Fibroblast of villous mesenchyme (primary cell): ENCODE measurements at regions not wholly inside any gene's neighbourhood (a gene's known extent, or its start where the extent isn't known, plus 50 kb on each side); places are given as distances from the start of the nearest gene placed in this dataset.

Experiments
- DNase-seq: peaks from one replicate; pipeline ENCODE4 v3.0.0-alpha.2; 2010; ENCODE audit warnings: low read depth
- H3K4me3 ChIP-seq: 2 replicates; pipeline ENCODE4 v1.5.1; 2011; ENCODE audit warnings: low read depth, mild to moderate bottlenecking, low read length
- TF ChIP-seq, protein P1 (sequence below): IDR thresholded peaks from 2 replicates; pipeline ENCODE4 v1.5.1; 2012; ENCODE audit warnings: low read depth, mild to moderate bottlenecking, low read length; ENCODE audit not compliant: insufficient read depth

DNA sequence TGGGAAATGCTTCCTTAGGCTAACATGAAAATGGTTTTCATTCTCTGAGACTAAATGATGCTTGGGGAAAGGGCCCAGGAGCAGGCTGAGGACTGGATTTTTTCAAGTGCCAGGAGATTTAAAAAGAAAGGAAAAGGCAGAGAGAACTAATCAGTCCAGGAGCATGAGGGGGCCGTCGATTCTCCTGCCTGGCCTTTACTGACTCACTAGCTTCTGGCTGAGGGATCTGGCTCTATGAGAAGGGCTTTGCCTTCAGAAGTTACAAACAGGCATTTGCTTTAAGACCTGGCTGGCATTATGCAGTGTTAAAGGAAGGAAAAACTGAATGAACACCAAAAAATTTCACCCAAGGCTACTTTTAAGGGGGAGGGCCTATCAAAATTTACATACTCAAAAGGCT, 359.2 kb downstream of the PBX1 start:
- H3K4me3 ChIP-seq: no peak overlapping the region
- no peak for DNase-seq
- TF ChIP-seq, protein P1, sequence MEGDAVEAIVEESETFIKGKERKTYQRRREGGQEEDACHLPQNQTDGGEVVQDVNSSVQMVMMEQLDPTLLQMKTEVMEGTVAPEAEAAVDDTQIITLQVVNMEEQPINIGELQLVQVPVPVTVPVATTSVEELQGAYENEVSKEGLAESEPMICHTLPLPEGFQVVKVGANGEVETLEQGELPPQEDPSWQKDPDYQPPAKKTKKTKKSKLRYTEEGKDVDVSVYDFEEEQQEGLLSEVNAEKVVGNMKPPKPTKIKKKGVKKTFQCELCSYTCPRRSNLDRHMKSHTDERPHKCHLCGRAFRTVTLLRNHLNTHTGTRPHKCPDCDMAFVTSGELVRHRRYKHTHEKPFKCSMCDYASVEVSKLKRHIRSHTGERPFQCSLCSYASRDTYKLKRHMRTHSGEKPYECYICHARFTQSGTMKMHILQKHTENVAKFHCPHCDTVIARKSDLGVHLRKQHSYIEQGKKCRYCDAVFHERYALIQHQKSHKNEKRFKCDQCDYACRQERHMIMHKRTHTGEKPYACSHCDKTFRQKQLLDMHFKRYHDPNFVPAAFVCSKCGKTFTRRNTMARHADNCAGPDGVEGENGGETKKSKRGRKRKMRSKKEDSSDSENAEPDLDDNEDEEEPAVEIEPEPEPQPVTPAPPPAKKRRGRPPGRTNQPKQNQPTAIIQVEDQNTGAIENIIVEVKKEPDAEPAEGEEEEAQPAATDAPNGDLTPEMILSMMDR: no peak

DNA sequence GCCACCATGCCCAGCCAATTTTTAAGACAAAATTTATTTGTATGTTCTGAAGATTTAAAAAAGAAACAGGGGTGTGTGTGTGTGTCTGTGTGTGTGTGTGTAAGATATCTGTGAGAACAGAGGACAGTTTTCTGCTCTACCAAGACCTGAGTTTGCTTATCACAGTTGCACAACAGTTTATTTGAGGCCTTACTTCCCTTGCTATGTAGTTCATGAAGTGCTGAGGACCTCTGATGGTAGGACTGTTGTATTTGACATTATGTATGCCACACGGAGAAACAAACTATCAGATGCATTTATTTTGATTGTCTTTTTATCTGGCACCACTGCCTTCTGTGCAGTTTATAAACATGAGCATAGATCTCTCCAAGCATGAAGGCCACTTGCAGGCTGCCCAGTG, 355.2 kb downstream of the PBX1 start:
- TF ChIP-seq, protein P1: peak; percentile 60
- DNase-seq: peak; percentile 77
- no peak overlapping the region for H3K4me3 ChIP-seq

DNA sequence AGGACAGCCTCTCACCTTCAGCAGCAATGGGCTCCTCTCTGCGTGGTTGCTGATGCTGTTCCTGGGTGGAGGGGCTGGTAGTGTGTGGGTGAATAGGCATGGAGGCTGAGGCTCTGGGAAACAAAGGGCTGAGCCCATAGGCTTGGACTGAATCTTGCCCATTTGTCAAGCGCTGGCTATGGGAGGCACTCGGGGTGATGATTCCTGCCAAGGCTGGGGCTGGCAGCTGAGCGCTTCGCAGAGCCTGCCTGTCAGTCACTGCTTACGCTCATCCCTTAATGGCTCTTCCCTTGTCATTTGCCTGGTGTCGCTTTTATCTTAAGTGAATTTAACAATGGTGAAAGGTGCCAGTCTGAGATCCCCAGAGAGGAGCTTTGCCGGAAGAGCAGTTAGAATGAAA, 353.3 kb downstream of the PBX1 start:
- H3K4me3 ChIP-seq: no peak overlapping the region
- TF ChIP-seq, protein P1: no peak
- no peak for DNase-seq

DNA sequence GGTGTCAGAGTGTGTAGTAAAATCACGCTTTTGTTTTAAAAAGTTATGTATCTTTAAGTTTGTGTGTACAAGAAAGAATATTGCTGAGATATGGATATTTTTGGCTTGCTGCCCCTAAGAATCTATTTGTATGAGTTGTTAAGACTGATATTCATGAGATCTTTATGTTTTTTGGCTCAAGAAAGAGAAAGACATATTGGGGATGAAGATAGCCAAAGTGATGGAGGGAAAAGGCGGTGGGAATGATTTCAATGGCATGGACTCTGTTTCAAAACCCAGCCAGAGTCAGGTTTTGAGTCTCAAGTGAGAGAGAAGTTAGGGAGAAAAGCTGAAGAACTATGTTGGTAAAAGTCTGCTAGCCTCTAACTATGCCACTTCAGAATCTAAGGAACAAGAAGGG, 351.7 kb downstream of the PBX1 start:
- H3K4me3 ChIP-seq: no peak overlapping the region
- TF ChIP-seq, protein P1: no peak
- no peak for DNase-seq

DNA sequence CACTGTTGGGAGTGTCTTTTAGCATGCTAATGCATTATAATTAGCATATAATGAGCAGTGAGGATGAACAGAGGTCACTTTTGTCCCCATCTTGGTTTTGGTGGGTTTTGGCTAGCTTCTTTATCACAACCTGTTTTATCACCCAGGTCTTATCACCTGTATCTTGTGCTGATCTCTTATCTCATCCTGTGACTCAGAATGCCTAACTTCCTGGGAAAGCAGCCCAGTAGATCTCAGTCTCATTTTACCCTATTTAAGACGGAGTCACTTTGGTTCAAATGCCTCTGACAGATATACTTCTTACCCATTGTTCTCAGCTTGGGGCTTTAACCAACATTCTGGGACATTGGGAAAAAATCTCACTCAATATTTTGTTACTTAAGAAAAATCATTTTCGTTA, 348.7 kb downstream of the PBX1 start:
- TF ChIP-seq, protein P1: no peak
- H3K4me3 ChIP-seq: no peak overlapping the region
- no peak for DNase-seq

DNA sequence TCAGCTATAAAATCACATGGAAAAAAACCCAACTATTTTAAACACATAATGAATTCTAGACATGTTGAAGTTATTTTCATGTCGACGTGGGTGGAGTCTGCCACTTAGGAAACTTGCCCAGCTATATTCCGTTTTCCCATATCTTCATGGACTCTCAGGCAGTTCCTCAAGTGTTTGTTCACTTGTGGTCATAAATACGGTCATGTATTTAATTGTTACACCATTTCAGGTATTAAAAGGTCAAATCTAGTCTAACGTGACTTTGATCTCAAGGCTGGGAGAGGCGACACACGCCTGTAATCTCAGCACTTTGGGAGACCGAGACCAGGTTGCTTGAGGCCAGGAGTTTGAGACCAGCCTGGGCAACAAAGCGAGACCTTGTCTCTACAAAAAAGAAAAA, 346.9 kb downstream of the PBX1 start:
- DNase-seq: no peak
- H3K4me3 ChIP-seq: no peak overlapping the region
- TF ChIP-seq, protein P1: no peak

DNA sequence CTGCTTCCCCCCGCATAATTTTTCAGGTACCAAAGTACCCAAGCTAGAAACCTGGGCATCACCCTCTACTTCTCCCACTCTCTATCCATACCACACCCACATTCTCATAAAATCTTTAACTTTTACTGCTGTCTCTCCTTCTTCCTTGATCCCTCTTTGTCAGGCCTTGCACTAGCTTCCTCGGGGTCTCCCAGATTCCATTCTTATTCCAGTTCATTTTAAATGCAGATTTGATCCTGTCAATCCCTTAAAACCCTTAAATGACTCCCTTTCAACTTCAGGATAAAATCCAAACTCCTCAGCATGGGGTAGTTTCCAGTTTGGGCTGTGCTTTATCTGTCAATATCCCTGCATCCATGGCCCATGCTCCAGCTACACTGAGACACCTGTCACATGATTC, 343.5 kb downstream of the PBX1 start:
- no peak for DNase-seq
- no peak overlapping the region for H3K4me3 ChIP-seq
- TF ChIP-seq, protein P1: no peak
